GM23338 (cell line): ENCODE measurements at regions not wholly inside any gene's neighbourhood (a gene's known extent, or its start where the extent isn't known, plus 50 kb on each side); places are given as distances from the start of the nearest gene placed in this dataset.
A peak's percentile ranks its signal among the peaks of the same experiment; 100 is the strongest.

Experiments used
- ATAC-seq: fragments of 200-7000 bp; cut with Tn5 transposase; 3 replicates; pipeline ENCODE4 v1.9.1; 2020
- DNase-seq: peaks from one replicate; pipeline ENCODE4 v3.0.0-alpha.2; 2015; ENCODE audit warnings: low spot score
- H2AFZ ChIP-seq: fragments of 200-600 bp; sonication (generic); 2 replicates; pipeline ENCODE4 v1.8.0; 2016; ENCODE audit warnings: antibody characterized with exemption, mild to moderate bottlenecking, moderate library complexity
- H3F3A ChIP-seq: fragments of 200-600 bp; sonication (generic); replicated peaks from 2 replicates; pipeline ENCODE4 v1.8.0; 2017; ENCODE audit warnings: antibody characterized with exemption, mixed run types, low read depth
- H3K27ac ChIP-seq: fragments of 200-600 bp; sonication (generic); 2 replicates; pipeline ENCODE4 v1.6.1; 2016; ENCODE audit warnings: low read depth
- H3K27me3 ChIP-seq: fragments of 200-600 bp; sonication (generic); 2 replicates; pipeline ENCODE4 v1.8.0; 2016; ENCODE audit warnings: mild to moderate bottlenecking, mixed run types, moderate library complexity; ENCODE audit not compliant: insufficient read depth
- H3K36me3 ChIP-seq: fragments of 200-600 bp; sonication (generic); 2 replicates; pipeline ENCODE4 v1.8.0; 2016; ENCODE audit warnings: mild to moderate bottlenecking; ENCODE audit not compliant: insufficient read depth
- H3K4me1 ChIP-seq: fragments of 200-600 bp; sonication (generic); 2 replicates; pipeline ENCODE4 v1.8.0; 2016; ENCODE audit warnings: mild to moderate bottlenecking, moderate library complexity; ENCODE audit not compliant: insufficient read depth
- H3K4me2 ChIP-seq: fragments of 200-600 bp; sonication (generic); 2 replicates; pipeline ENCODE4 v1.7.1; 2017; ENCODE audit warnings: mixed run types
- H3K4me3 ChIP-seq: fragments of 200-600 bp; sonication (generic); 2 replicates; pipeline ENCODE4 v1.6.1; 2016; ENCODE audit warnings: mixed run types
- H3K79me2 ChIP-seq: fragments of 200-600 bp; sonication (generic); replicated peaks from 2 replicates; pipeline ENCODE4 v1.8.0; 2017; ENCODE audit warnings: mild to moderate bottlenecking; ENCODE audit not compliant: insufficient read depth
- H3K9me2 ChIP-seq: fragments of 200-600 bp; sonication (generic); 2 replicates; pipeline ENCODE4 v1.8.0; 2017; ENCODE audit not compliant: insufficient read depth
- H4K20me1 ChIP-seq: fragments of 200-600 bp; sonication (generic); replicated peaks from 2 replicates; pipeline ENCODE4 v1.8.0; 2017; ENCODE audit warnings: mild to moderate bottlenecking; ENCODE audit not compliant: insufficient read depth
- H3K27ac Mint-ChIP-seq: 2 replicates; pipeline ENCODE4 v1.8.0; 2020; ENCODE audit warnings: inconsistent platforms, mild to moderate bottlenecking, moderate library complexity, mixed read lengths
- H3K27me3 Mint-ChIP-seq: 3 replicates; pipeline ENCODE4 v1.8.0; 2022; ENCODE audit warnings: low read depth, mild to moderate bottlenecking, moderate library complexity, mixed read lengths, inconsistent platforms; ENCODE audit not compliant: insufficient read depth, poor library complexity
- H3K36me3 Mint-ChIP-seq: 3 replicates; pipeline ENCODE4 v1.8.0; 2021; ENCODE audit warnings: low read depth, mild to moderate bottlenecking, inconsistent platforms, moderate library complexity, mixed read lengths
- H3K4me1 Mint-ChIP-seq: 3 replicates; pipeline ENCODE4 v1.8.0; 2020; ENCODE audit warnings: mild to moderate bottlenecking, inconsistent platforms, mixed read lengths
- H3K4me3 Mint-ChIP-seq: 3 replicates; pipeline ENCODE4 v1.8.0; 2021; ENCODE audit warnings: moderate library complexity, mild to moderate bottlenecking, inconsistent platforms, mixed read lengths
- H3K9me3 Mint-ChIP-seq: 3 replicates; pipeline ENCODE4 v1.8.0; 2020; ENCODE audit warnings: moderate library complexity, mild to moderate bottlenecking, inconsistent platforms, mixed read lengths
- CREB1 ChIP-seq: fragments of 250-450 bp; sonication (Bioruptor Pico); IDR thresholded peaks from 2 replicates; pipeline ENCODE4 v1.5.0; 2020; ENCODE audit warnings: low read depth, mild to moderate bottlenecking, moderate library complexity
- EZH2 ChIP-seq: fragments of 200-600 bp; sonication (generic); IDR thresholded peaks from one replicate; pipeline ENCODE4 v1.8.0; 2017; ENCODE audit warnings: antibody characterized with exemption, mild to moderate bottlenecking, low read depth; ENCODE audit not compliant: unreplicated experiment
- ZNF114 ChIP-seq: fragments of 250-450 bp; sonication (Bioruptor Pico); IDR thresholded peaks from 2 replicates; pipeline ENCODE4 v1.5.0; 2020; ENCODE audit warnings: mild to moderate bottlenecking, moderate library complexity
- ZNF331 ChIP-seq: fragments of 250-450 bp; sonication (Bioruptor Pico); IDR thresholded peaks from 2 replicates; pipeline ENCODE4 v1.5.0; 2020; ENCODE audit warnings: low read depth, mild to moderate bottlenecking, moderate library complexity
- TF ChIP-seq, protein P1 (sequence below): fragments of 250-450 bp; sonication (Bioruptor Pico); IDR thresholded peaks from 2 replicates; pipeline ENCODE4 v1.5.0; 2020; ENCODE audit warnings: mild to moderate bottlenecking, moderate library complexity
- TF ChIP-seq, protein P2 (sequence below), 2 experiments: fragments of 200-600 bp in 1 of 2; sonication (generic) in 1 of 2; conservative IDR thresholded peaks; 2 replicates each; pipeline versions ENCODE4 v1.5.1 to v1.6.1; 2016 to 2017; ENCODE audit warnings: antibody characterized with exemption in 2 of 2, low read depth in 2 of 2, mild to moderate bottlenecking in 2 of 2, moderate library complexity in 1 of 2
- TF ChIP-seq, protein P3 (sequence below): IDR thresholded peaks from one replicate; pipeline ENCODE4 v1.6.1; 2018; ENCODE audit warnings: antibody characterized with exemption; ENCODE audit not compliant: unreplicated experiment

DNA sequence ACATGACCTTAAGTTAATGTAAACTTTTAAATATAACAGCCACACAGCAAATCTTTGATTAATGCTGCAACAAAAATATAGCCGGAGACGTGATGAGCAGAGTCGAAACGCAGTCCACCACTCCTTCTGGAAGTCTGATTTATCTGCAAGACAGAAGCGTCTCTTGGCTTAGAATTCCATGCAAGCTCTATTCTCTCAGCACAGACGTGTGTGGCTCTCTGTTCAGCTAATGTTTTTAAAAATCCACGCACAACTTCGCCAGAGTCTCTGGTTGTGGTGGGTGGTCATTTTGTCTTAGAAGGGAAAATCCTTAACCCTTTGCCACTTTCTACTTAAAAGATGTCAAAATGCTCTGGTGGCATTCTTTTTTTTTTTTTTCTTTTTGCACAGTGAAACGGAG is 438.0 kb upstream of the MGMT start:
- H3K4me2 ChIP-seq, result no peak overlapping the region
- H3F3A ChIP-seq, result no peaks in the 10 kb centered on the region
- no peak overlapping the region for H2AFZ ChIP-seq
- ATAC-seq (no peak), DNase-seq (no peak)
- H3K27ac ChIP-seq, result no peak overlapping the region
- H3K9me2 ChIP-seq, result no peaks in the 10 kb centered on the region
- Mint-ChIP-seq H3K27ac (no peak overlapping the region), H3K36me3 (no peaks in the 10 kb centered on the region), H3K9me3 (no peaks in the 10 kb centered on the region), H3K4me1 (peaks cover 52% of the 10 kb centered on the region), H3K4me3 (no peak overlapping the region), H3K27me3 (peaks cover 2% of the 10 kb centered on the region)
- no peak overlapping the region for H3K4me3 ChIP-seq
- H3K4me1 ChIP-seq, result peaks cover 20% of the 10 kb centered on the region
- no peaks in the 10 kb centered on the region for H3K79me2 ChIP-seq
- TF ChIP-seq EZH2 (no peak), CREB1 (CRISPR knock-in tag) (no peak)
- TF ChIP-seq, protein P1, sequence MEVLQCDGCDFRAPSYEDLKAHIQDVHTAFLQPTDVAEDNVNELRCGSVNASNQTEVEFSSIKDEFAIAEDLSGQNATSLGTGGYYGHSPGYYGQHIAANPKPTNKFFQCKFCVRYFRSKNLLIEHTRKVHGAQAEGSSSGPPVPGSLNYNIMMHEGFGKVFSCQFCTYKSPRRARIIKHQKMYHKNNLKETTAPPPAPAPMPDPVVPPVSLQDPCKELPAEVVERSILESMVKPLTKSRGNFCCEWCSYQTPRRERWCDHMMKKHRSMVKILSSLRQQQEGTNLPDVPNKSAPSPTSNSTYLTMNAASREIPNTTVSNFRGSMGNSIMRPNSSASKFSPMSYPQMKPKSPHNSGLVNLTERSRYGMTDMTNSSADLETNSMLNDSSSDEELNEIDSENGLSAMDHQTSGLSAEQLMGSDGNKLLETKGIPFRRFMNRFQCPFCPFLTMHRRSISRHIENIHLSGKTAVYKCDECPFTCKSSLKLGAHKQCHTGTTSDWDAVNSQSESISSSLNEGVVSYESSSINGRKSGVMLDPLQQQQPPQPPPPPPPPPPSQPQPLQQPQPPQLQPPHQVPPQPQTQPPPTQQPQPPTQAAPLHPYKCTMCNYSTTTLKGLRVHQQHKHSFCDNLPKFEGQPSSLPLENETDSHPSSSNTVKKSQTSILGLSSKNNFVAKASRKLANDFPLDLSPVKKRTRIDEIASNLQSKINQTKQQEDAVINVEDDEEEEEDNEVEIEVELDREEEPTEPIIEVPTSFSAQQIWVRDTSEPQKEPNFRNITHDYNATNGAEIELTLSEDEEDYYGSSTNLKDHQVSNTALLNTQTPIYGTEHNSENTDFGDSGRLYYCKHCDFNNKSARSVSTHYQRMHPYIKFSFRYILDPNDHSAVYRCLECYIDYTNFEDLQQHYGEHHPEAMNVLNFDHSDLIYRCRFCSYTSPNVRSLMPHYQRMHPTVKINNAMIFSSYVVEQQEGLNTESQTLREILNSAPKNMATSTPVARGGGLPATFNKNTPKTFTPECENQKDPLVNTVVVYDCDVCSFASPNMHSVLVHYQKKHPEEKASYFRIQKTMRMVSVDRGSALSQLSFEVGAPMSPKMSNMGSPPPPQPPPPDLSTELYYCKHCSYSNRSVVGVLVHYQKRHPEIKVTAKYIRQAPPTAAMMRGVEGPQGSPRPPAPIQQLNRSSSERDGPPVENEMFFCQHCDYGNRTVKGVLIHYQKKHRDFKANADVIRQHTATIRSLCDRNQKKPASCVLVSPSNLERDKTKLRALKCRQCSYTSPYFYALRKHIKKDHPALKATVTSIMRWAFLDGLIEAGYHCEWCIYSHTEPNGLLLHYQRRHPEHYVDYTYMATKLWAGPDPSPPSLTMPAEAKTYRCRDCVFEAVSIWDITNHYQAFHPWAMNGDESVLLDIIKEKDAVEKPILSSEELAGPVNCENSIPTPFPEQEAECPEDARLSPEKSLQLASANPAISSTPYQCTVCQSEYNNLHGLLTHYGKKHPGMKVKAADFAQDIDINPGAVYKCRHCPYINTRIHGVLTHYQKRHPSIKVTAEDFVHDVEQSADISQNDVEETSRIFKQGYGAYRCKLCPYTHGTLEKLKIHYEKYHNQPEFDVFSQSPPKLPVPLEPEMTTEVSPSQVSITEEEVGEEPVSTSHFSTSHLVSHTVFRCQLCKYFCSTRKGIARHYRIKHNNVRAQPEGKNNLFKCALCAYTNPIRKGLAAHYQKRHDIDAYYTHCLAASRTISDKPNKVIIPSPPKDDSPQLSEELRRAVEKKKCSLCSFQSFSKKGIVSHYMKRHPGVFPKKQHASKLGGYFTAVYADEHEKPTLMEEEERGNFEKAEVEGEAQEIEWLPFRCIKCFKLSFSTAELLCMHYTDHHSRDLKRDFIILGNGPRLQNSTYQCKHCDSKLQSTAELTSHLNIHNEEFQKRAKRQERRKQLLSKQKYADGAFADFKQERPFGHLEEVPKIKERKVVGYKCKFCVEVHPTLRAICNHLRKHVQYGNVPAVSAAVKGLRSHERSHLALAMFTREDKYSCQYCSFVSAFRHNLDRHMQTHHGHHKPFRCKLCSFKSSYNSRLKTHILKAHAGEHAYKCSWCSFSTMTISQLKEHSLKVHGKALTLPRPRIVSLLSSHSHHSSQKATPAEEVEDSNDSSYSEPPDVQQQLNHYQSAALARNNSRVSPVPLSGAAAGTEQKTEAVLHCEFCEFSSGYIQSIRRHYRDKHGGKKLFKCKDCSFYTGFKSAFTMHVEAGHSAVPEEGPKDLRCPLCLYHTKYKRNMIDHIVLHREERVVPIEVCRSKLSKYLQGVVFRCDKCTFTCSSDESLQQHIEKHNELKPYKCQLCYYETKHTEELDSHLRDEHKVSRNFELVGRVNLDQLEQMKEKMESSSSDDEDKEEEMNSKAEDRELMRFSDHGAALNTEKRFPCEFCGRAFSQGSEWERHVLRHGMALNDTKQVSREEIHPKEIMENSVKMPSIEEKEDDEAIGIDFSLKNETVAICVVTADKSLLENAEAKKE (CRISPR knock-in tag), result no peak
- no peaks in the 10 kb centered on the region for H3K27me3 ChIP-seq
- H4K20me1 ChIP-seq, result no peaks in the 10 kb centered on the region
- H3K36me3 ChIP-seq, result no peaks in the 10 kb centered on the region

DNA sequence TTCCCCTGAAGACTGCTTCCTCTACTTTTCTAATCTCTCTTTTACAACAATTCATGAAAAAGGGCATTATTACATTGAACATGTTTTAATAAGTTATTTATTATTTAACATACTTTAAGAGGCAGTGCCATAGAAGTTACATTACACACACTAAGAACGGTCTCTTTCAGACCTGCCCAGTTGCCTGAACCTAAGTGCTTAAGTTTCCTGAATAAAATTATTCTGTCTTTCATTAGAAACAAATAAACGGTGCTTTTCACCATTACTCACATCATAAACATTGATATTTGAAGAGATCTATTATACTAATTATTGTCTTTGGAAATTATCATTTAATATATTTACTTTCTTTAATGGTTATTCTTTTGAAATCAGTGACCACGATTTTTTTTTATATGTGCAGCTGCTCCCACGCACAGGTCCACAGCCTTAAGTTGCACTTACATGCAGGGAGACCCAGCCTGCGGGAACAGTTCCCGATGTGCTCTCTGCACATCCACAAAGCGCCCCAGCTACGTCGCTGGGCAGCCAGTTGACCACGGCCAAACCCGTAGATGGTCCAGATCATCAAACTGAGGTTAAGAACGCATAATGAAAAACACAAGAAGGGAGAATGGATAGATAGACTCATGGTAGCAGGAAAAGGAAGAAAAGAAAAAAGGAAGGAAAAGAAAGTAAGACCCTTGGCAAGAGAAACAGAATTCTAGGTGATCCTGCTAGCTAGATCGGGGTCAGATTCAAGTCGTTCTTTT is 437.0 kb upstream of the MGMT start:
- Histone ChIP-seq H3K79me2 (no peaks in the 10 kb centered on the region), H3K36me3 (no peaks in the 10 kb centered on the region), H3F3A (no peaks in the 10 kb centered on the region), H4K20me1 (no peaks in the 10 kb centered on the region), H3K27me3 (no peaks in the 10 kb centered on the region), H3K9me2 (no peaks in the 10 kb centered on the region), H3K4me2 (no peak overlapping the region), H3K4me3 (no peak overlapping the region), H3K27ac (no peak overlapping the region), H2AFZ (peak overlapping the region; percentile 20; the same call in 1 of the 2 replicates), H3K4me1 (peaks cover 16% of the 10 kb centered on the region; the same call in 1 of the 2 replicates)
- Mint-ChIP-seq H3K27me3 (peaks cover 2% of the 10 kb centered on the region), H3K27ac (no peak overlapping the region), H3K4me3 (no peak overlapping the region), H3K9me3 (no peaks in the 10 kb centered on the region), H3K4me1 (peaks cover 46% of the 10 kb centered on the region), H3K36me3 (no peaks in the 10 kb centered on the region)
- ATAC-seq (no peak), DNase-seq (no peak)
- TF ChIP-seq ZNF114 (CRISPR knock-in tag), result no peak
- TF ChIP-seq, protein P2, sequence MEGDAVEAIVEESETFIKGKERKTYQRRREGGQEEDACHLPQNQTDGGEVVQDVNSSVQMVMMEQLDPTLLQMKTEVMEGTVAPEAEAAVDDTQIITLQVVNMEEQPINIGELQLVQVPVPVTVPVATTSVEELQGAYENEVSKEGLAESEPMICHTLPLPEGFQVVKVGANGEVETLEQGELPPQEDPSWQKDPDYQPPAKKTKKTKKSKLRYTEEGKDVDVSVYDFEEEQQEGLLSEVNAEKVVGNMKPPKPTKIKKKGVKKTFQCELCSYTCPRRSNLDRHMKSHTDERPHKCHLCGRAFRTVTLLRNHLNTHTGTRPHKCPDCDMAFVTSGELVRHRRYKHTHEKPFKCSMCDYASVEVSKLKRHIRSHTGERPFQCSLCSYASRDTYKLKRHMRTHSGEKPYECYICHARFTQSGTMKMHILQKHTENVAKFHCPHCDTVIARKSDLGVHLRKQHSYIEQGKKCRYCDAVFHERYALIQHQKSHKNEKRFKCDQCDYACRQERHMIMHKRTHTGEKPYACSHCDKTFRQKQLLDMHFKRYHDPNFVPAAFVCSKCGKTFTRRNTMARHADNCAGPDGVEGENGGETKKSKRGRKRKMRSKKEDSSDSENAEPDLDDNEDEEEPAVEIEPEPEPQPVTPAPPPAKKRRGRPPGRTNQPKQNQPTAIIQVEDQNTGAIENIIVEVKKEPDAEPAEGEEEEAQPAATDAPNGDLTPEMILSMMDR (conservative IDR thresholded peaks at IDR 0.05; ENCODE audit: low read depth in 2 of 2), result no peak
- TF ChIP-seq CREB1 (CRISPR knock-in tag), result no peak
- TF ChIP-seq EZH2, result no peak
- no peak for TF ChIP-seq ZNF331 (CRISPR knock-in tag)
- TF ChIP-seq, protein P3, sequence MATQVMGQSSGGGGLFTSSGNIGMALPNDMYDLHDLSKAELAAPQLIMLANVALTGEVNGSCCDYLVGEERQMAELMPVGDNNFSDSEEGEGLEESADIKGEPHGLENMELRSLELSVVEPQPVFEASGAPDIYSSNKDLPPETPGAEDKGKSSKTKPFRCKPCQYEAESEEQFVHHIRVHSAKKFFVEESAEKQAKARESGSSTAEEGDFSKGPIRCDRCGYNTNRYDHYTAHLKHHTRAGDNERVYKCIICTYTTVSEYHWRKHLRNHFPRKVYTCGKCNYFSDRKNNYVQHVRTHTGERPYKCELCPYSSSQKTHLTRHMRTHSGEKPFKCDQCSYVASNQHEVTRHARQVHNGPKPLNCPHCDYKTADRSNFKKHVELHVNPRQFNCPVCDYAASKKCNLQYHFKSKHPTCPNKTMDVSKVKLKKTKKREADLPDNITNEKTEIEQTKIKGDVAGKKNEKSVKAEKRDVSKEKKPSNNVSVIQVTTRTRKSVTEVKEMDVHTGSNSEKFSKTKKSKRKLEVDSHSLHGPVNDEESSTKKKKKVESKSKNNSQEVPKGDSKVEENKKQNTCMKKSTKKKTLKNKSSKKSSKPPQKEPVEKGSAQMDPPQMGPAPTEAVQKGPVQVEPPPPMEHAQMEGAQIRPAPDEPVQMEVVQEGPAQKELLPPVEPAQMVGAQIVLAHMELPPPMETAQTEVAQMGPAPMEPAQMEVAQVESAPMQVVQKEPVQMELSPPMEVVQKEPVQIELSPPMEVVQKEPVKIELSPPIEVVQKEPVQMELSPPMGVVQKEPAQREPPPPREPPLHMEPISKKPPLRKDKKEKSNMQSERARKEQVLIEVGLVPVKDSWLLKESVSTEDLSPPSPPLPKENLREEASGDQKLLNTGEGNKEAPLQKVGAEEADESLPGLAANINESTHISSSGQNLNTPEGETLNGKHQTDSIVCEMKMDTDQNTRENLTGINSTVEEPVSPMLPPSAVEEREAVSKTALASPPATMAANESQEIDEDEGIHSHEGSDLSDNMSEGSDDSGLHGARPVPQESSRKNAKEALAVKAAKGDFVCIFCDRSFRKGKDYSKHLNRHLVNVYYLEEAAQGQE, result no peak
